Ishikawa (cell line): ENCODE measurements at regions not wholly inside any gene's neighbourhood (a gene's known extent, or its start where the extent isn't known, plus 50 kb on each side); places are given as distances from the start of the nearest gene placed in this dataset.

Source experiments
- CREB1 ChIP-seq: IDR thresholded peaks from 2 replicates; pipeline ENCODE4 v1.6.1; 2012; ENCODE audit warnings: low read depth
- MAX ChIP-seq: IDR thresholded peaks from 2 replicates; pipeline ENCODE4 v1.6.1; 2012
- RAD21 ChIP-seq: IDR thresholded peaks from 2 replicates; pipeline ENCODE4 v1.6.1; 2012; ENCODE audit warnings: low read depth
- TAF1 ChIP-seq: IDR thresholded peaks from 2 replicates; pipeline ENCODE4 v1.6.1; 2012; ENCODE audit warnings: low read depth, mild to moderate bottlenecking
- USF1 ChIP-seq: IDR thresholded peaks from 2 replicates; pipeline ENCODE4 v1.6.1; 2012

- TF ChIP-seq RAD21 (no peak), TAF1 (no peak), MAX (no peak), CREB1 (no peak), USF1 (no peak)
Measured at GRCh38 chr20:22908437-22908836, 126.7 kb upstream of the SSTR4 start.
